B cell (primary cell): ENCODE measurements at regions not wholly inside any gene's neighbourhood (a gene's known extent, or its start where the extent isn't known, plus 50 kb on each side); places are given as distances from the start of the nearest gene placed in this dataset.

Experiments
- CTCF ChIP-seq: fragments of 200-600 bp; IDR thresholded peaks from one replicate; pipeline ENCODE4 v1.8.0; 2022; ENCODE audit warnings: antibody characterized with exemption, mild to moderate bottlenecking
- EZH2 ChIP-seq: IDR thresholded peaks from 2 replicates; pipeline ENCODE4 v1.6.1; 2012; ENCODE audit warnings: borderline replicate concordance, low read depth, mild to moderate bottlenecking, moderate library complexity, low read length; ENCODE audit not compliant: insufficient read depth, poor library complexity, severe bottlenecking

DNA sequence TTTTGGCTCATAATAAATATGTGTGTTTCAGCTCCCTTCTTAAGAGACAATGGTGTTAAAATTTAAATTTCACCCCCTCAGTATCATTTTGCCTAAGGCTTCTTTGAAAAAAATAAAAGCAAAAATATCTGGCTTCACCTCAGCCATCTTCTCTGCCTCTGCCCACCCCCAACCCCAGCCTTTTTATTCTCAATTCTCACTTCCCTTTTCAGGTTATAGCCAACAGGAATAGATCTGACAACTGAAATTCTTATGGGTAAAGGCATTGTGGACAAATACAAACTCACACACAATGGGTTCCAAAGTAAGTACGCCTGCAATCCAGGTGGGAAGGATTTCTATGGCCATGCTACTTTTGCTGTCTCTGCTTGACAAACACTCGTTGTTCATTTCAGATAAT, 399.0 kb upstream of the ARRDC4 start:
- TF ChIP-seq CTCF (no peak), EZH2 (no peak)
